ENCODE measurements at regions not wholly inside any gene's neighbourhood (a gene's known extent, or its start where the extent isn't known, plus 50 kb on each side); places are given as distances from the start of the nearest gene placed in this dataset.

- TF ChIP-seq ESRRA (CRISPR knock-in tag; IDR thresholded peaks at IDR 0.05; ENCODE audit: borderline replicate concordance) (no peak), CTCF (IDR thresholded peaks at IDR 0.05) (no peak), ATF1 (CRISPR knock-in tag; IDR thresholded peaks at IDR 0.05) (no peak), GRHL2 (CRISPR knock-in tag; IDR thresholded peaks at IDR 0.05; ENCODE audit: insufficient replicate concordance, severe bottlenecking) (no peak), NR1H2 (CRISPR knock-in tag; IDR thresholded peaks at IDR 0.05) (no peak), TEAD4 (CRISPR knock-in tag; IDR thresholded peaks at IDR 0.05) (no peak), MLX (CRISPR knock-in tag; IDR thresholded peaks at IDR 0.05) (no peak)
These were observed 93.7 kb downstream of the CHD9NB start for GRCh38 chr16:52958951-52959350.

All from WTC11 (cell line).